Left colon (tissue), 2 donors: ENCODE measurements at regions not wholly inside any gene's neighbourhood (a gene's known extent, or its start where the extent isn't known, plus 50 kb on each side); places are given as distances from the start of the nearest gene placed in this dataset.
"Not testable (repeated sequence)": the region's sequence is repeated elsewhere in the genome, so short reads cannot be mapped to it uniquely, and the experiment has no call there.

ENCODE experiments used
- ATAC-seq: fragments of 200-7000 bp; cut with Tn5 transposase; one replicate; pipeline ENCODE4 v1.9.1; 2020; ENCODE audit warnings: mild to moderate bottlenecking, moderate library complexity
- DNase-seq, 2 donors: peaks; one replicate each; pipeline ENCODE4 v3.0.0-alpha.2; 2020
- intact Hi-C, 2 donors: fragments of 100-400 bp; cut with DNase I in 1 of 2; cut with micrococcal nuclease in 1 of 2; formaldehyde crosslinking; loops; one replicate each; pipeline versions ENCODE4 v1.11.2 to v1.14.0; 2022; cut with DNase I, micrococcal nuclease
- donor health status: DM: no; HTN: no; CAD: no.
- donor health status: DM: yes; HTN: yes; CAD: no.

DNA sequence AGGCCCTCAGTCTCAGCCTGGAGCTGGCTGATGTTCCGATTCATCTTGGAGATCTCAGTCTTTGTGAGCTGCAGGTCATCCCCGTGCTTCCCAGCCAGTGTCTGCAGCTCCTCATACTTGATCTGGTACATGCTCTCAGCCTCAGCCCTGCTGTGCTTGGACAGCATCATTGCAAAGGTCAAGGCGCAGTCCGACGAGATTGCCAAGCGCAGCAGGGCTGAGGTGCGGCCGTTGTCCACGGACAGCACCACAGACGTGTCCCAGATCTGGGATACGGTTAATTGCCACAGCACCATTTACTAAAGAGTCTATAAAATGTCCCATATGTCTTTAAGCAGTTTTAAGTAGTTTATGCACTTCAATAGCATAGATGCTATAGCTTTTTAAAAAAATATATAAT lies 965.7 kb downstream of the FSCB start:
- ATAC-seq: no peak
- DNase-seq: no peak
- intact Hi-C loops: no loop called here

DNA sequence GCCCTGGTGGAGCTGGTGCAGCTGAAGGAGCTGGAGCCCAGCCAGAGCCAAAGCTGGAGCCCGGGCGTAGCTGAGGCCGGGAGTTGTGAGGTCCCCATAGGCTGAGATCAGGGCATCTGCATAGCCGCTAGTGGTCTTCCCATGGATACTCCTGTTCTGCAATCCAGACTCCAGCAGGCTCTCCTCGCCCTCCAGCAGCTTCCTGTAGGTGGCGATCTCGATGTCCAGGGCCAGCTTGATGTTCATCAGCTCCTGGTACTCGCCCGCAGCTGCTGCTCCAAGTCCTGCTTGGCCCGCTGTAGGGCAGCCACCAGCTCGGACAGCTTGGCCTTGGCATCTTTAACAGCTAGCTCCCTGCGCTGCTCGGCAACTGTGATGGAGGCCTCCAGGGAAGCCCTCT lies 966.1 kb downstream of the FSCB start:
- ATAC-seq: no peak
- peak in 1 of 2 donors; percentile 5 for DNase-seq
- intact Hi-C loops: no loop called here

DNA sequence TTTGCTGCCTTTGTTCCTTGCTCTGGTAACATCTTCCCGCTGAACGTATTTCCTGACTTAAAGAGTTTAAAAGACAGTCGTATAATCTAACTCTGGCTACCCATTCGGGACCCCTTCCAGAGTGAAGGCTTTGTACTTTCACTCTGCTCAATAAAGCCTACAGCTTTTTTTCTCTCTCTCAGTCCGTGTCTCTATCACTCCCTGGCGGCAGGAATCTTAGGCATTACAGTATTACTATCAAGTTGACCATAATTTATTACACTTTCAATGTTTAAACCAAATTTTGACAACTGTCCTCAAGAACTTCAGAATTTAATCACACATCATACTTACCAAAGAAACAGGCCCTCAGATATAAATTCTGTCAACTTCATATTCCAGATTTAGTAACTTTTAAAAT lies 967.9 kb downstream of the FSCB start:
- ATAC-seq: no peak
- peak in 1 of 2 donors; percentile 17 for DNase-seq
- intact Hi-C loops: no loop called here

DNA sequence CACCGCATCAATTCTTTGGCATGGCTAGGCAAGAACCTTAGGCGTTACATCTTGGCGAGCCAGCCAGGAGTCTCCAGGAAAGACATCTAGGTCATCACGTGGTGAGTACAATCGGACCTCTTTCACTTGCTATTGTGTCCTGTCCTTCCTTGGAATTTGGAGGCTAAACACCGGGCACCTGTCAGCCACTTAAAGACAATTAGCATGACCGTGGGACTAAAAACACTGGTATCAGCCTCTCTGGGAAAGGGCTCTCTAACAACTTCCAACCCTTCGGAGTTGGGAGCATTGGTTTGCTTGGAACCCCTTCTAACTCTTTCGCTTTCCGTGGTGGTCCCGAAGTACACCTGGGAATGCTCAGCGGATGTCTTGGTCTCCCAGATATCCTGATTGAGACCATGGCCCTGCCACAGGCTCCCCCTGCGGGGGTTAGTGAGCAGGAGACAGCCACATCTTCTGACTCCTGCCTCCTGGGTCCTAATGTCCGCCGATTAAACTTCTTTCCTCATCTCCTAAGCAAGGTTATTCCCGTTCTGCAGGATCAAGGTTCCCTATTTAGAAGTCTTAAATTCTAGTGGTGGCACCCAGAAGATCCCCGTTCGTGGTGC lies 971.7 kb downstream of the FSCB start:
- no peak for ATAC-seq
- intact Hi-C loops: no loop called here
- DNase-seq: no peak

DNA sequence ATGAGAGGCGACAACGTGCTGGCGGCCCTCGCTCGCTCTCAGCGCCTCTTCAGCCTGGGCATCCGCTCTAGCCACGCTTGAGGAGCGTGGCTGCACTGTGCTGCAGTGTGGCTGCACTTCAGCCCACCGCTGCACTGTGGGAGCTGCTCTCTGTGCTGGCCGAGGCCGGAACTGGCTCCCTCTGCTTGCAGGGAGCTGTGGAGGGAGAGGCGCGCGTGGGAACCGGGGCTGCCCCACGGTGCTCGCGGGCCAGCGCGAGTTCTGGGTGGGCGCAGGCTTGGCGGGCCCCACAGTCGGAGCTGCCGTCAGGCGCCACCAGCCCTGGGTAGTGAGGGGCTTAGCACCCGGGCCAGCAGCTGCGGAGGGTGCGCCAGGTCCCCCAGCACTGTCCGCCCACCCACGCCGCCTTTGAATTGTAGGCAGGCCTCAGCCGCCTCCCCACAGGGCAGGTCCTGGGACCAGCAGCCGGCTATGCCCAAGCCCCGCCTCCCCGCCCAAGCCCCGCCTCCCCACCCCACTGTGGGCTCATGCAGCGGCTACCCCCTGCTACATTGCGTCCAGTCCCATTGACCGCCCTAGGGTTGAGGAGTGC lies 974.2 kb downstream of the FSCB start:
- ATAC-seq (no peak), DNase-seq (no peak)
- intact Hi-C loops: no loop called here

DNA sequence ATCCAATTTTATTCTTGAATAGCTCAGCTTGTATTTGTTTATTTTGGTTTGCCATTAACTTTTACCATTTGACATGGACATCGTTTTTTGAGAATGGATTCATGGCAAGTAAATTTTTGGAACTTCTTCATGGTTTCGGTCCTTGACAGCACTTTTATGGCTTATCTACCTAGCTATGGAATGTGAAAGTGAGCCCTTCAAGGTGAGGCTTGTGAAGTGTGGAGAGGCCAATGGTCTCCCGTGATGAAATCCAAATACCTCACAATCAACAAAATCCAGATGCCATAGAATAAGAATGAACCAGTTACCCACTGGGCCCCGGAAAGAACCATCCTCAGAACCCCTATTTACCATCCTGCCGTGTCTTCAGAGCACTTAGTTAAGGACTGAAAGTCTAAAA lies 978.8 kb downstream of the FSCB start:
- intact Hi-C loops: no loop called here
- DNase-seq: no peak
- no peak for ATAC-seq

DNA sequence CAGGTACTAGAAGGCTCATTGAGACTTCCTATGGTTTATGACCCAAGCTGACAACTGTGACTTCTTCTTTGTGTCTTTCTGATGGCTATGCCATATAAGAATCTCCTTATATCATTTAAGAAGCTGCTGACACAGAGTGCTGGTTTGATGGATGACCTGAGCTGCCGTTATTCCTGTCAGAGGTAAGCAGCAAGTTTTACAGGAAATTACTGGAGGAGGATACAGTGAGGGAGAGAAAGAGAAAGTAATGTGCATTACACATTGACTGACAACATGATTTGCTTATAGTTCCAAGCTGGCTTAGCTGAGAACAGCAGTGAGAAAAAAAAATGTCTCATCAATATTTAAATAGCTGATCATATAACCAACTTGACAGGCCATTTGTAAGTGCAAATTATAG lies 981.4 kb downstream of the FSCB start:
- intact Hi-C loops: no loop called here
- no peak for DNase-seq
- no peak for ATAC-seq

DNA sequence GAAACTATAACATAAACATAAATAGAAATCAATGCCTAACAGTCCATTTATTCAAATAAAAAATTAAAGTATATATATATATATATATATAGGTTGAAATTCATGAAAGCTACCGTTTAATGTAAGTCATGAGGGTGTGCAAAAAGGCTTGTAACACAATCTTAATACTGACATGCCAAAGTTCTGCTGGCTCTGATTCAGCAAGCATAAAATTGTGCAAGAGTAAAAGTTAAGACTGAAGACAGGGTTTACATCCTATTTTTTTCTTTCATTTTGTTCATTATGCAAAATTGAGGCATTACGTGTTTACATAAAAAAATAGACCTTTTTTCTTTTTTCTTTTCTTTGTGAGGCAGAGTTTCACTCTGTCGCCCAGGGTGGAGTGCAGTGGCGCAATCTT lies 984.2 kb downstream of the FSCB start:
- ATAC-seq (no peak), DNase-seq (no peak)
- intact Hi-C loops: no loop called here

DNA sequence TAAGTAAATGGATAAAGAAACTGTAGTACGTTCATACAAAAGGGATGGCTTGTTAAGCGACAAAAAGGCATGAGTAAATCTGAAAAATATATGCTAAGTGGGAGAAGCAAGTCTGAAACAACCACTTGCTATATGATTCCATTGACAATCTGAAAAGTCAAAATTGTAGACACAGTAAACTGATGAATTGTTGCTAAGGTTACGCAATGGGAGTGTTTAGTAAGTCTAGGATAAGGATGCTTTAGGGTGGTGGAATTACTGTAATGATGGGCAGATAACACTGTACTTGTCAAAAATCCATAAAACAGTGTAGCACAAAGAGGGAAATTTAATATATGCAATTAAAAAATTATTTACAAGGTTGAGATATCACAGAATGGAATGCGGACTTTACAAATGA lies 984.9 kb downstream of the FSCB start:
- intact Hi-C loops: no loop called here
- DNase-seq (no peak), ATAC-seq (no peak)

DNA sequence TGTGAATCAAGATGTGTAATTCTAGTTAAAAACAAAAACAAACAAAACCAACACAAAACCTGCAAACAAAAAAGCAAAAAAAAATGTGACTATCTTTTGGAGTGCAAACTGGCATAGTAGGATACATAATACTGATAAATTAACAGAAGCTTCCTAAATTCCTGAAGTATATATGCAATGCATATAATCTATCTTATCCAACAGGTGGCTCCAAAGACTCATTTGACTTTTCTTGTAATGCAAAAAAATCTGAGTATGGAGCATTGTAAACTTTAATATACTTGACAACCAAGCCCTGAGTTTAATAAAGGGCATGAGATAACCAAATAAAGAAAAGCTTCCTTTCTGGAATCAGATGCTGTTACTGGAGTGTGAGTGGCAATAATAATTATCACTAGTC lies 1003.6 kb downstream of the FSCB start:
- no peak for DNase-seq
- ATAC-seq: no peak
- intact Hi-C loops: no loop called here

DNA sequence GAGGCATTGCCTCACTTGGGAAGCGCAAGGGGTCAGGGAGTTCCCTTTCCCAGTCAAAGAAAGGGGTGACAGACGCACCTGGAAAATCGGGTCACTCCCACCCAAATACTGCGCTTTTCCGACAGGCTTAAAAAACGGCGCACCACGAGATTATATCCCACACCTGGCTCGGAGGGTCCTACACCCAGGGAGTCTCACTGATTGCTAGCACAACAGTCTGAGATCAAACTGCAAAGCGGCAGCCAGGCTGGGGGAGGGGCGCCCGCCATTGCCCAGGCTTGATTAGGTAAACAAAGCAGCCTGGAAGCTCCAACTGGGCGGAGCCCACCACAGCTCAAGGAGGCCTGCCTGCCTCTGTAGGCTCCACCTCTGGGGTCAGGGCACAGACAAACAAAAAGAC lies 1014.7 kb downstream of the FSCB start:
- ATAC-seq, intact Hi-C loops, DNase-seq: not testable (repeated sequence)

DNA sequence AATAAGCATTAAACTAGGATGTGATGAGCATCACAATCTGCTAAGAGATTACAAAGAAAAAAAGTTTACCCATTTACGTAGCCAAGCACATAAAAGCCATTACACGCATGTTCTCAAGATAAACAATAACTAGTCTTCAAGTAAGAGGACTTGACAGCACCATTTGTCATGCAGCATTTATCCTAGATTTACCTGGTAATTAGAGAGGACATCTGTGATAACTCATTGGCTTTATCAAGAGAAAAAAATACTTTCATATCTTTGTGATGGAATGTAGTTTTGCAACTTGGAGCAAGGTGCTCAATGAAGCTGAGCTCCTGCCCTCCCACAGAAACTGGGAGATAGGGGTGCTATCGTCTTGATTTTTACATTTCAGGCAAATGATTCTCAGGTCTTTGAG lies 1023.7 kb downstream of the FSCB start:
- intact Hi-C loops: no loop called here
- DNase-seq: no peak

DNA sequence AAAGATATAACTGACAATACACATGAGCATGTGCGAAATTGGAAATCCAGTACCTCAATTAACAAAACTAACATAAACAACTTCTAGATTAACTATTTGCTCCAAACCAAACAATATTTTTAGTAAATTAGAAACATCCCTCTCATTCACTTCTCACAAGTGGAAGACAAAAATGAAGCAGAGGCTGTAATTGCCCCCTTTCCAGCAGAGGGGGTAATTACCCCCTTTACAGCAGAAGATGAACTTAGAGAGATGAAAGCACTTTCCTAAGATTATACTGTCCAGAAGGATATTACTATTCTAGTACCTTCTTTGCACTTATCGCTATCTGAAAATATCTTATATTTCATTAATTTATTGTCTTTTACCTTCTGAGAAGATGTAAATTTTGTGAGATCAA lies 1025.2 kb downstream of the FSCB start:
- intact Hi-C loops: no loop called here
- ATAC-seq (no peak), DNase-seq (no peak)

More for the DNA sequence above, 1023.7 kb downstream of the FSCB start:
- no peak for ATAC-seq

DNA sequence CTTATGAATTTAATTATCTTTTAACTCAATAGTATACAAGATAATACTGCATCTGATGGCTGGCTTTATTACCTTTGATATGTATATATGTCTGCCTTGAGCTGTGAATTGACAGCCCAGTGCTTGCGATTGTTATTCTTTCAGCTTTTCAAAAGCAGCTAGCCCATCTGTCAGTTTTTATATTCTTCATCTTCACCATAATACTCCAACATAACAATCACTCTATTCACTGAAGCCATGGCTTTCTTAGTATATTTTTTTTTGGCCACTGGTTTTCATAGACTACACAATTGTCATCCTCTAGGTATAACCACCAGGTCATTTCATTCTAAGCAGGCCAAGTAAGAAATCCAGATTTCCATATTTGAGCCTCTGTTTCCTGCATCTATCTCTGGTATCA lies 1026.1 kb downstream of the FSCB start:
- ATAC-seq (no peak), DNase-seq (no peak)
- intact Hi-C loops: no loop called here

DNA sequence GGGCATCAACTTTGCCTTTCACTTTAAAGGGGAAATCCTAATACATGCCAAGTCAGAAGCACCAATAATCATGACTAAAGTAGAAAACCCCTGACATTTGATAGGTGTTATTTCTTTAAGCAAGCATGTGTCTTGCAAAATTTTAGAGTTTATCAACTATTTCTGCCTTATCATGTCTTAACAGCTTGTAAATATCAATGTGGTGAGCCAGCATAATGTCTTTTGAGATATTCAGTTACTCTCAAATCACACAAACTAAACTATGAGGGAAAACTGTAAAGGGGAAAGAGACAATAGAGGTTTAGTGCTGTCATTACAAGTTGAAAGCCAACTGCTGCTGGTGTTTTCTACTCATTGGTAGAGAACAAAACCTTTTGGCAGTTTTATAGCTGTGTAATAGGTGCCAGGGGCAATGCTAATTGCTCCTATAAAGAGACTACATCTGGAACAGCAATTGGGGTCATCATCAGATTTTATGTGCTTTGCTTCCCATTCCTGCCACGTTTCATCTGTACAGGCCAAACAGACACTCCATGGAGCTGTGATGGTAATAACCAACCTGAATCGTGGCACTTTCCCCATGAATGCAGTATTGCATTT lies 1027.4 kb downstream of the FSCB start:
- intact Hi-C loops: no loop called here
- no peak for ATAC-seq
- DNase-seq: no peak

DNA sequence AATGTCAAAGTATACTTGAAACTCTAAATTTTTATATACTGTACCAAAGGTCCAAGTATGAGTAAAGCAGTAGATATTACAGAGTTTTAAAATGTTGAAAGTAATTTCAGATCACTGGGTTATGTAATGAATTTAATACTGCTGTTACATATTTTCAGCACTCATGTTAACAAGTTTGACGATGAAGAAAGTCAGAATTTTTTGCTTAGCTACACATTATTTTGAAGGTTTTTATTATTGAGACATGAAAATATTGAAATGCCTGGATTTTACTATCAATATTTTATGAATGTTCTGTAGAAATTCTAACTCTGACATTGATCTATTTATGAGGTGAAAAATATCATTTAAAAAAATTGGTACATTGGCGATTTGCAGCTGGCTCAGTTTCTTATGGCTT lies 1030.3 kb downstream of the FSCB start:
- ATAC-seq: no peak
- intact Hi-C loops: no loop called here
- DNase-seq: no peak

DNA sequence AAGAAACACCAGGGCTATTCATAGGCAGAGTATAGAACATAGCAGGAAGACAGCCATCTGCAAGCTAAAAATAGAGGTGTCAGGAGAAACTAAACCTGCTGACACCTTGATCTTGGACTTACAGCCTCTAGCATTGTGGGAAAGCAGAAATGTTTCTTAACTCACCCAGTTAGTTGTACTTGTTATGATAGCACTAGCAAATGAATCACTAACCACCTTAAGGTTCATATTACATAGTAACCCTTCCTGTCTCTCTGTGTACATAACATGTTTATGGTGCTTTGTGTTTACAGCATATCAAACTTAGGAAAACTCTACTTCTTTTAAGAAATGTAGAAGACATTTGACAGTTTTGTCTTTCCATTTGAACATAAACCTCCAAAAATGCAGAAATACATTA lies 1031.3 kb downstream of the FSCB start:
- DNase-seq (no peak), ATAC-seq (no peak)
- intact Hi-C loops: no loop called here

DNA sequence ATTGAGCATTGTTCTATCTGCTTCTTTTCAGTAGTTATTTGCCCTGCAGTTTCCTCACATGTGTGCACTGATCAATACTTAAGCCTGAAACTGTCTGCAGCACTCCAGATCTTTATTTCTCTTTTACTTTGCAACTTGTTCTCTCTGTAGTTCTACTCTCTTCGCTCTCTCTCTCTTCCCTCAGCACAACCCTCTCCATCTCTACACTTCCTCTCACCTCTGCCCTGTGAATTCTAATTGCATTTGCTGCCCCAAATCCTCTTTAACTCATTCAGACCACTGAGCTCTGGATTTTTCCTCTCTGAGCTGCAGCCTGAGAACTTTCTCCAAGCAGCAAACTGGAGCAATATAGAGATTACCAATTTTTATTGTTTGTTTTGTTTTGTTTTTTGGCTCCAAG lies 1035.5 kb downstream of the FSCB start:
- intact Hi-C loops: no loop called here
- no peak for DNase-seq
- ATAC-seq: no peak

DNA sequence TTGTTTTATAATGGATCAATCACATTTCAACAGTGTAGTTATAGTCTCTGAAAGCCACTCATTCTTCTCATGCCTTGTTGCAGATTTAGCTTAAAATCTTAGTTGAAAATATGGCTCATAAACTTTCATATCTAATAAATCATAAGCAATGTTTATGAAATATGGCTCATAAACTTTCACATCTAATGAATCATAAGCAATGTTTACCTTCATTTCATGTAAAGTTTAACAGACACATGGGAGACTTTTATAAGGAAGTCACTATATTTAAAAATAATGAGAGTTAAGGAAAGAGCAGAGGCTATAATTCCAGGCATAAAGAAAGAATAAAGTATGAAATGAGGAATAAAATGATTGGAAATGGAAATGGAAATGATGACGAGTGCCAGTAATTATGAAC lies 1042.1 kb downstream of the FSCB start:
- ATAC-seq (no peak), DNase-seq (no peak)
- intact Hi-C loops: no loop called here

DNA sequence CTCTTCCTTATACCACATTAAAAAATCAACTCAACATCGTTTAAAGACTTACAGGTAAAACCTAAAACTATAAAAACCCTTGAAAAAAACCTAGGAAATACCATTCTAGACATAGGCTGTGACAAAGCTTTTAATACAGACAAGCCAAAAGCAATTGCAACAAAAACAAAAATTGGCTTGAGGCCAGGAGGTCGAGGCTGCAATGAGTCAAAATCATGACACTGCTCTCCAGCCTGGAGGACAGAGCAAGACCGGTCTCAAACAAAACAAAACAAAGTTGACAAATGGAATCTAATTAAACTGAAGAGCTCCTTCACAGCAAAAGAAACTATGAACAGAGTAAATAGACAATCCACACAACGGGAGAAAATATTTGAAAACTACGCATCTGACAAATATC lies 1057.8 kb downstream of the FSCB start:
- intact Hi-C loops: no loop called here
- ATAC-seq (no peak), DNase-seq (no peak)

DNA sequence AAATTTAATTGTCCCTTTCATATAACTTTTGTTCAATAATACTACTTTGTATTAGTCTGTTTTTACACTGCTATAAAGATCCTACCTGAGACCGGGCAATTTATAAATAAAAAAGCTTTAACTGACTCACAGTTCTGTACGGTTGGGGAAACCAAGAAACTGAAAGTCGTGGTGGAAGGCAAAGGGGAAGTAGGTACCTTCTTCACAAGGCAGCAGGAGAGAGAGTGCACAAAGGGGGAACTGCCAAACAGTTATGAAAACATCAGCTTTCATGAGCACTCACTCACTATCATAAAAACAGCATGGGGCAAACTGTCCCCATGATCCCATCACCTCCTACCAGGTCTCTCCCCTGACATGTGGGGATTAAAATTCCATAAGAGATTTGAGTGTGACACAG lies 1069.0 kb downstream of the FSCB start:
- intact Hi-C loops: no loop called here
- ATAC-seq (no peak), DNase-seq (no peak)
